H1 (cell line): ENCODE measurements at regions not wholly inside any gene's neighbourhood (a gene's known extent, or its start where the extent isn't known, plus 50 kb on each side); places are given as distances from the start of the nearest gene placed in this dataset.

Source experiments
- CHD2 ChIP-seq: IDR thresholded peaks from 2 replicates; pipeline ENCODE4 v1.6.1; 2012; ENCODE audit warnings: low read length, improper control_type of control experiment
- EP300 ChIP-seq, 2 experiments: IDR thresholded peaks; 1 replicate in 1 of 2; 2 replicates in 1 of 2; pipeline ENCODE4 v1.6.1; 2011 to 2012; ENCODE audit warnings: low read depth in 2 of 2, low read length in 2 of 2, mild to moderate bottlenecking in 2 of 2, borderline replicate concordance in 1 of 2, inconsistent platforms in 1 of 2, moderate library complexity in 1 of 2
- EZH2 ChIP-seq: fragments of 200-600 bp; sonication (generic); IDR thresholded peaks from 2 replicates; pipeline ENCODE4 v1.7.1; 2012; ENCODE audit warnings: low read depth, mild to moderate bottlenecking, moderate library complexity, low read length, inconsistent platforms; ENCODE audit not compliant: severe bottlenecking
- POLR2A ChIP-seq, 2 experiments: IDR thresholded peaks; 1 replicate in 1 of 2; 2 replicates in 1 of 2; pipeline ENCODE4 v1.6.1; 2011; ENCODE audit warnings: low read depth in 2 of 2, low read length in 2 of 2, mild to moderate bottlenecking in 2 of 2; ENCODE audit errors: control extremely low read depth in 1 of 2
- POU5F1 ChIP-seq: IDR thresholded peaks from 2 replicates; pipeline ENCODE4 v1.6.1; 2011; ENCODE audit warnings: low read depth, mild to moderate bottlenecking, low read length, moderate library complexity
- TCF12 ChIP-seq: IDR thresholded peaks from 2 replicates; pipeline ENCODE4 v1.6.1; 2011; ENCODE audit warnings: low read depth, mild to moderate bottlenecking, low read length
- YY1 ChIP-seq: IDR thresholded peaks from 2 replicates; pipeline ENCODE4 v1.6.1; 2011; ENCODE audit warnings: low read depth, mild to moderate bottlenecking, low read length
- ZNF274 ChIP-seq: IDR thresholded peaks from 2 replicates; pipeline ENCODE4 v1.7.0; 2012; ENCODE audit warnings: low read length, borderline replicate concordance; ENCODE audit errors: extremely low read depth
- TF ChIP-seq, protein P1 (sequence below), 3 experiments: IDR thresholded peaks; 1 replicate in 2 of 3; 2 replicates in 1 of 3; pipeline versions ENCODE4 v1.5.1 to v1.6.1; 2011; ENCODE audit warnings: low read length in 3 of 3, mild to moderate bottlenecking in 3 of 3, inconsistent platforms in 2 of 3, low read depth in 1 of 3, moderate library complexity in 1 of 3; ENCODE audit not compliant: insufficient read depth in 1 of 3; ENCODE audit errors: control extremely low read depth in 1 of 3

DNA sequence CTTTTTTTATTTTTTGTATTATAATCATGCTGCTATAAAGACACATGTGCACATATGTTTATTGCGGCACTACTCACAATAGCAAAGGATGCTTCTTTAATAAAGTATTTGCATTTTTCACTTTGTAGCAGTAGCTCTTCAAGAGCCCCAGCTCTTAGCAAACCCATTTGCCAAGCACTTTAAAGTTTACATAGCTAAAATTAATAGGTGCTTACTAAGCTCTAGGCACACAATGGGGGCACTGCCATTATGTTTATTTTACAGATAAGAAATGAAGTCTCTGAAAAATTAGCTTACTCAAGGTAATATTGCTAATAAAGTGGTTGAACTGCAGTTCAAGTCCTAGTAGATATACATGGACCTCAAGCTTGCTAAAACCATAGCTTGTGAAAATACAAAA lies 230.3 kb upstream of the ARHGAP24 start:
- TF ChIP-seq, protein P1, sequence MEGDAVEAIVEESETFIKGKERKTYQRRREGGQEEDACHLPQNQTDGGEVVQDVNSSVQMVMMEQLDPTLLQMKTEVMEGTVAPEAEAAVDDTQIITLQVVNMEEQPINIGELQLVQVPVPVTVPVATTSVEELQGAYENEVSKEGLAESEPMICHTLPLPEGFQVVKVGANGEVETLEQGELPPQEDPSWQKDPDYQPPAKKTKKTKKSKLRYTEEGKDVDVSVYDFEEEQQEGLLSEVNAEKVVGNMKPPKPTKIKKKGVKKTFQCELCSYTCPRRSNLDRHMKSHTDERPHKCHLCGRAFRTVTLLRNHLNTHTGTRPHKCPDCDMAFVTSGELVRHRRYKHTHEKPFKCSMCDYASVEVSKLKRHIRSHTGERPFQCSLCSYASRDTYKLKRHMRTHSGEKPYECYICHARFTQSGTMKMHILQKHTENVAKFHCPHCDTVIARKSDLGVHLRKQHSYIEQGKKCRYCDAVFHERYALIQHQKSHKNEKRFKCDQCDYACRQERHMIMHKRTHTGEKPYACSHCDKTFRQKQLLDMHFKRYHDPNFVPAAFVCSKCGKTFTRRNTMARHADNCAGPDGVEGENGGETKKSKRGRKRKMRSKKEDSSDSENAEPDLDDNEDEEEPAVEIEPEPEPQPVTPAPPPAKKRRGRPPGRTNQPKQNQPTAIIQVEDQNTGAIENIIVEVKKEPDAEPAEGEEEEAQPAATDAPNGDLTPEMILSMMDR (IDR thresholded peaks at IDR 0.05; ENCODE audit: control extremely low read depth in 1 of 3, insufficient read depth in 1 of 3, low read depth in 1 of 3, low read length in 3 of 3) = no peak
- TF ChIP-seq YY1 (no peak), POU5F1 (no peak), CHD2 (no peak), TCF12 (no peak), ZNF274 (no peak), EP300 (IDR thresholded peaks at IDR 0.05; ENCODE audit: borderline replicate concordance in 1 of 2, low read depth in 2 of 2, low read length in 2 of 2) (no peak), POLR2A (IDR thresholded peaks at IDR 0.05; ENCODE audit: control extremely low read depth in 1 of 2, low read depth in 2 of 2, low read length in 2 of 2) (no peak), EZH2 (no peak)
